Ovary (tissue), 7 donors: ENCODE measurements at regions not wholly inside any gene's neighbourhood (a gene's known extent, or its start where the extent isn't known, plus 50 kb on each side); places are given as distances from the start of the nearest gene placed in this dataset.

Source experiments
- DNase-seq, 5 donors: peaks; one replicate each; pipeline ENCODE4 v3.0.0-alpha.2; 2019 to 2020
- H3K27ac ChIP-seq, 2 donors: fragments of 200-600 bp; one replicate each; pipeline versions ENCODE4 v1.5.1 to v1.8.0; 2019 to 2022
- H3K27me3 ChIP-seq: fragments of 200-600 bp; one replicate; pipeline ENCODE4 v1.8.0; 2022
- H3K36me3 ChIP-seq: fragments of 200-600 bp; sonication (generic); one replicate; pipeline ENCODE4 v1.5.1; 2019
- H3K4me1 ChIP-seq: one replicate; pipeline ENCODE4 v1.8.1; 2013; ENCODE audit warnings: mild to moderate bottlenecking, moderate library complexity; ENCODE audit not compliant: insufficient read depth
- H3K4me3 ChIP-seq: fragments of 200-600 bp; sonication (generic); one replicate; pipeline ENCODE4 v1.5.1; 2017
- H3K9me3 ChIP-seq, 2 donors: fragments of 200-600 bp in 1 of 2; sonication (generic) in 1 of 2; one replicate each; pipeline versions ENCODE4 v1.5.1 to v1.8.1; 2013 to 2019; ENCODE audit warnings: mild to moderate bottlenecking in 1 of 2, moderate library complexity in 1 of 2
- CTCF ChIP-seq, 3 donors: fragments of 450-650 bp in 2 of 3; fragments of 200-600 bp in 1 of 3; IDR thresholded peaks; one replicate each; pipeline versions ENCODE4 v1.5.1 to v1.8.0; 2016 to 2022; ENCODE audit warnings: antibody characterized with exemption in 3 of 3, mild to moderate bottlenecking in 1 of 3
- EP300 ChIP-seq: sonication (generic); formaldehyde crosslinking; IDR thresholded peaks from one replicate; pipeline ENCODE4 v1.6.1; 2017; ENCODE audit warnings: antibody characterized with exemption
- POLR2A ChIP-seq: fragments of 450-650 bp; IDR thresholded peaks from one replicate; pipeline ENCODE4 v1.6.1; 2017; ENCODE audit warnings: antibody characterized with exemption, mild to moderate bottlenecking, moderate library complexity
- WGBS, 3 donors: extraction: QIAGEN DNeasy Blood & Tissue Kit in 1 of 3; methylation state at CpG; one replicate each; pipeline versions ENCODE4 v1.1.5 to v1.1.7; 2013 to 2017; 5-methylcytosine and 5-hydroxymethylcytosine counted together
- intact Hi-C, 4 donors: fragments of 100-400 bp; cut with DNase I; formaldehyde crosslinking; loops; one replicate each; pipeline versions ENCODE4 v1.11.0 to v1.15.1; 2022 to 2023
- donor health status: DM: no; HTN: no; CAD: no; lungs with moderate emphysema.
- donor health status: DM: no; HTN: no; CAD: no.
- donor health status: Bipolar disorder and iron deficiency.
- donor health status: DM: no; HTN: no; CAD: no.
- donor health status: DM: yes; HTN: yes; CAD: no.

- Histone ChIP-seq H3K4me1 (no peaks in the 10 kb centered on the region), H3K27me3 (no peaks in the 10 kb centered on the region), H3K36me3 (no peaks in the 10 kb centered on the region), H3K27ac (no peak overlapping the region), H3K4me3 (no peak overlapping the region), H3K9me3 (no peaks in the 10 kb centered on the region)
- no peak for TF ChIP-seq CTCF (IDR thresholded peaks at IDR 0.05)
- no peak for TF ChIP-seq EP300
- no peak for TF ChIP-seq POLR2A
- DNase-seq: no peak
- intact Hi-C loops: no loop called here
- WGBS, 3 donors: 89 to 91% (median 91%) methylated on average over 12 of the region's 12 CpGs
These were observed 193.1 kb downstream of the SMAD2 start for GRCh38 chr18:47737198-47737830.

- DNase-seq: no peak
- Histone ChIP-seq H3K4me1 (no peaks in the 10 kb centered on the region), H3K27ac (no peak overlapping the region), H3K9me3 (no peaks in the 10 kb centered on the region), H3K27me3 (no peaks in the 10 kb centered on the region), H3K4me3 (no peak overlapping the region), H3K36me3 (no peaks in the 10 kb centered on the region)
- 57 to 74% (median 58%) methylated on average over 5 of the region's 5 CpGs for WGBS, 3 donors
- TF ChIP-seq EP300 (no peak), CTCF (IDR thresholded peaks at IDR 0.05) (no peak), POLR2A (no peak)
- intact Hi-C loops: no loop called here
These were observed 193.9 kb downstream of the SMAD2 start for GRCh38 chr18:47736376-47737140.

GRCh38 chr18:47735041-47735702 lies 195.3 kb downstream of the SMAD2 start:
- H3K9me3 ChIP-seq: no peaks in the 10 kb centered on the region
- TF ChIP-seq EP300 (no peak), CTCF (IDR thresholded peaks at IDR 0.05) (no peak), POLR2A (no peak)
- intact Hi-C loops: no loop called here
- no peaks in the 10 kb centered on the region for H3K36me3 ChIP-seq
- H3K27ac ChIP-seq: no peak overlapping the region
- WGBS, 3 donors: 74 to 80% (median 75%) methylated on average over 8 of the region's 8 CpGs
- no peaks in the 10 kb centered on the region for H3K27me3 ChIP-seq
- H3K4me1 ChIP-seq: no peaks in the 10 kb centered on the region
- no peak for DNase-seq
- H3K4me3 ChIP-seq: no peak overlapping the region

- no peaks in the 10 kb centered on the region for H3K9me3 ChIP-seq
- H3K4me3 ChIP-seq: no peak overlapping the region
- no peaks in the 10 kb centered on the region for H3K27me3 ChIP-seq
- no peak for DNase-seq
- intact Hi-C loops: no loop called here
- 65 to 68% (median 67%) methylated on average over 5 of the region's 5 CpGs for WGBS, 3 donors
- H3K4me1 ChIP-seq: no peaks in the 10 kb centered on the region
- H3K36me3 ChIP-seq: no peaks in the 10 kb centered on the region
- H3K27ac ChIP-seq: no peak overlapping the region
- no peak for TF ChIP-seq POLR2A
- no peak for TF ChIP-seq EP300
- TF ChIP-seq CTCF (IDR thresholded peaks at IDR 0.05): no peak
These were observed 199.2 kb downstream of the SMAD2 start for GRCh38 chr18:47731276-47731675.
